Ishikawa (cell line): ENCODE measurements at regions not wholly inside any gene's neighbourhood (a gene's known extent, or its start where the extent isn't known, plus 50 kb on each side); places are given as distances from the start of the nearest gene placed in this dataset.

Experiments used
- EGR1 ChIP-seq: IDR thresholded peaks from 2 replicates; pipeline ENCODE4 v1.6.1; 2012
- EP300 ChIP-seq: IDR thresholded peaks from 2 replicates; pipeline ENCODE4 v1.6.1; 2012; ENCODE audit warnings: borderline replicate concordance
- FOXM1 ChIP-seq: IDR thresholded peaks from 2 replicates; pipeline ENCODE4 v1.6.1; 2012; ENCODE audit warnings: low read depth, borderline replicate concordance
- MAX ChIP-seq: IDR thresholded peaks from 2 replicates; pipeline ENCODE4 v1.6.1; 2012
- NFIC ChIP-seq: IDR thresholded peaks from 2 replicates; pipeline ENCODE4 v1.6.1; 2012
- RAD21 ChIP-seq: IDR thresholded peaks from 2 replicates; pipeline ENCODE4 v1.6.1; 2012; ENCODE audit warnings: low read depth
- TEAD4 ChIP-seq: IDR thresholded peaks from 2 replicates; pipeline ENCODE4 v1.6.1; 2012
- USF1 ChIP-seq: IDR thresholded peaks from 2 replicates; pipeline ENCODE4 v1.6.1; 2012
- YY1 ChIP-seq: IDR thresholded peaks from 2 replicates; pipeline ENCODE4 v1.6.1; 2012; ENCODE audit warnings: low read depth

DNA sequence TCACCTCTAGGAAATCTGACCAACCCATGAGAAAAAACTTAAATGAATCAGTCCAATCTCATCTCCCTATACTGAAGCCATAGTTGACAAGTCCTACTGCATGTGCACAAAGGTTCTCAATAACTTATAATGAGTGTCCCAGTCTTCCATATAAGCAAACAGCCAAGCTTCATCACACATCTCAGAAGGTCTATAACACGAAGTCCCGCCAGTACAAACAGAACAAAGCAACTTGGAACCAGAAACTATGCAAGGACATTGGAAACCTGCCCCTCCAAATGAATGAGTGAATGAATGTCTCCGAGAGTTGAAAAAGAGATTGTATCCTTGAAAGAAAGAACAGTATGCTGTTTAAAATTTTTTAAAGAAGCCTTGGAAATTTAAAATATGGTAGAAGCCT is 53.6 kb upstream of the IPO9 start:
- TF ChIP-seq EP300 (no peak), FOXM1 (no peak), TEAD4 (no peak), USF1 (no peak), RAD21 (no peak), EGR1 (no peak), MAX (no peak)

- TF ChIP-seq NFIC = no peak
- TF ChIP-seq FOXM1 = no peak
- TF ChIP-seq EGR1 = no peak
- no peak for TF ChIP-seq YY1
Measured at GRCh38 chr1:201778279-201779065, 50.5 kb upstream of the IPO9 start.
